ENCODE measurements at regions not wholly inside any gene's neighbourhood (a gene's known extent, or its start where the extent isn't known, plus 50 kb on each side); places are given as distances from the start of the nearest gene placed in this dataset.

GRCh38 chr5:171673328-171673727 is 112.3 kb upstream of the SMIM23 start:
- no peak overlapping the region for H3K4me3 ChIP-seq
- H3K27ac ChIP-seq, result no peak overlapping the region
- peaks cover 16% of the 10 kb centered on the region for H3K4me1 ChIP-seq (replicated peaks)
- peak in 1 of 2 experiments; percentile 30 for DNase-seq (ENCODE audit: low read depth in 1 of 2, low spot score in 2 of 2)
- no peaks in the 10 kb centered on the region for H3K27me3 ChIP-seq (replicated peaks)
- H3K36me3 ChIP-seq, result no peaks in the 10 kb centered on the region
- H3K9me3 ChIP-seq (replicated peaks), result no peaks in the 10 kb centered on the region

GRCh38 chr5:171673840-171674239 is 111.8 kb upstream of the SMIM23 start:
- Histone ChIP-seq H3K9me3 (replicated peaks) (no peaks in the 10 kb centered on the region), H3K4me1 (replicated peaks) (peaks cover 11% of the 10 kb centered on the region), H3K36me3 (no peaks in the 10 kb centered on the region), H3K27me3 (replicated peaks) (no peaks in the 10 kb centered on the region), H3K4me3 (no peak overlapping the region), H3K27ac (no peak overlapping the region)
- DNase-seq (ENCODE audit: low read depth in 1 of 2, low spot score in 2 of 2), result peak in 1 of 2 experiments; percentile 7

- peaks cover 8% of the 10 kb centered on the region for H3K4me1 ChIP-seq (replicated peaks)
- H3K27ac ChIP-seq, result no peak overlapping the region
- no peak overlapping the region for H3K4me3 ChIP-seq
- no peaks in the 10 kb centered on the region for H3K9me3 ChIP-seq (replicated peaks)
- DNase-seq (ENCODE audit: low read depth in 1 of 2, low spot score in 2 of 2), result peak in 1 of 2 experiments; percentile 4
- H3K36me3 ChIP-seq, result no peaks in the 10 kb centered on the region
- H3K27me3 ChIP-seq (replicated peaks), result no peaks in the 10 kb centered on the region
These were observed 110.1 kb upstream of the SMIM23 start for GRCh38 chr5:171675511-171675910.

GRCh38 chr5:171676286-171676944 is 109.2 kb upstream of the SMIM23 start:
- Histone ChIP-seq H3K4me1 (replicated peaks) (peaks cover 9% of the 10 kb centered on the region), H3K9me3 (replicated peaks) (no peaks in the 10 kb centered on the region), H3K27ac (no peak overlapping the region), H3K27me3 (replicated peaks) (no peaks in the 10 kb centered on the region), H3K36me3 (no peaks in the 10 kb centered on the region), H3K4me3 (no peak overlapping the region)
- peak in 1 of 2 experiments; percentile 29 for DNase-seq (ENCODE audit: low read depth in 1 of 2, low spot score in 2 of 2)

- no peaks in the 10 kb centered on the region for H3K9me3 ChIP-seq (replicated peaks)
- H3K27me3 ChIP-seq (replicated peaks), result no peaks in the 10 kb centered on the region
- peaks cover 16% of the 10 kb centered on the region for H3K4me1 ChIP-seq (replicated peaks)
- no peaks in the 10 kb centered on the region for H3K36me3 ChIP-seq
- no peak overlapping the region for H3K27ac ChIP-seq
- no peak for DNase-seq (ENCODE audit: low read depth in 1 of 2, low spot score in 2 of 2)
- no peak overlapping the region for H3K4me3 ChIP-seq
These were observed 107.0 kb upstream of the SMIM23 start for GRCh38 chr5:171678646-171679045.

GRCh38 chr5:171680485-171680884 is 105.1 kb upstream of the SMIM23 start:
- Histone ChIP-seq H3K27ac (no peak overlapping the region), H3K27me3 (replicated peaks) (no peaks in the 10 kb centered on the region), H3K4me1 (replicated peaks) (peaks cover 12% of the 10 kb centered on the region), H3K36me3 (no peaks in the 10 kb centered on the region), H3K9me3 (replicated peaks) (no peaks in the 10 kb centered on the region), H3K4me3 (no peak overlapping the region)
- no peak for DNase-seq (ENCODE audit: low read depth in 1 of 2, low spot score in 2 of 2)

GRCh38 chr5:171681061-171681460 is 104.6 kb upstream of the SMIM23 start:
- Histone ChIP-seq H3K27me3 (replicated peaks) (no peaks in the 10 kb centered on the region), H3K4me1 (replicated peaks) (peaks cover 7% of the 10 kb centered on the region), H3K36me3 (no peaks in the 10 kb centered on the region), H3K4me3 (no peak overlapping the region), H3K27ac (no peak overlapping the region), H3K9me3 (replicated peaks) (no peaks in the 10 kb centered on the region)
- no peak for DNase-seq (ENCODE audit: low read depth in 1 of 2, low spot score in 2 of 2)

- Histone ChIP-seq H3K4me1 (replicated peaks) (peaks cover 7% of the 10 kb centered on the region), H3K9me3 (replicated peaks) (no peaks in the 10 kb centered on the region), H3K27ac (no peak overlapping the region), H3K4me3 (no peak overlapping the region), H3K27me3 (replicated peaks) (no peaks in the 10 kb centered on the region), H3K36me3 (no peaks in the 10 kb centered on the region)
- DNase-seq (ENCODE audit: low read depth in 1 of 2, low spot score in 2 of 2), result no peak
These were observed 103.9 kb upstream of the SMIM23 start for GRCh38 chr5:171681677-171682076.

GRCh38 chr5:171682801-171683200 is 102.8 kb upstream of the SMIM23 start:
- Histone ChIP-seq H3K4me3 (no peak overlapping the region), H3K36me3 (no peaks in the 10 kb centered on the region), H3K9me3 (replicated peaks) (no peaks in the 10 kb centered on the region), H3K4me1 (replicated peaks) (peaks cover 7% of the 10 kb centered on the region), H3K27me3 (replicated peaks) (no peaks in the 10 kb centered on the region), H3K27ac (no peak overlapping the region)
- no peak for DNase-seq (ENCODE audit: low read depth in 1 of 2, low spot score in 2 of 2)

GRCh38 chr5:171684169-171684568 is 101.4 kb upstream of the SMIM23 start:
- peaks cover 7% of the 10 kb centered on the region for H3K4me1 ChIP-seq (replicated peaks)
- H3K9me3 ChIP-seq (replicated peaks), result no peaks in the 10 kb centered on the region
- no peak for DNase-seq (ENCODE audit: low read depth in 1 of 2, low spot score in 2 of 2)
- no peak overlapping the region for H3K4me3 ChIP-seq
- H3K27me3 ChIP-seq (replicated peaks), result no peaks in the 10 kb centered on the region
- no peak overlapping the region for H3K27ac ChIP-seq
- no peaks in the 10 kb centered on the region for H3K36me3 ChIP-seq

GRCh38 chr5:171688696-171689495 is 96.7 kb upstream of the SMIM23 start:
- no peaks in the 10 kb centered on the region for H3K27me3 ChIP-seq (replicated peaks)
- H3K9me3 ChIP-seq (replicated peaks), result no peaks in the 10 kb centered on the region
- no peaks in the 10 kb centered on the region for H3K4me1 ChIP-seq (replicated peaks)
- DNase-seq (ENCODE audit: low read depth in 1 of 2, low spot score in 2 of 2), result no peak
- H3K36me3 ChIP-seq, result no peaks in the 10 kb centered on the region
- H3K4me3 ChIP-seq, result no peak overlapping the region
- H3K27ac ChIP-seq, result no peak overlapping the region

GRCh38 chr5:171689853-171690417 is 95.7 kb upstream of the SMIM23 start:
- no peak overlapping the region for H3K27ac ChIP-seq
- no peaks in the 10 kb centered on the region for H3K4me1 ChIP-seq (replicated peaks)
- no peak for DNase-seq (ENCODE audit: low read depth in 1 of 2, low spot score in 2 of 2)
- H3K9me3 ChIP-seq (replicated peaks), result no peaks in the 10 kb centered on the region
- no peak overlapping the region for H3K4me3 ChIP-seq
- H3K27me3 ChIP-seq (replicated peaks), result no peaks in the 10 kb centered on the region
- H3K36me3 ChIP-seq, result no peaks in the 10 kb centered on the region

- Histone ChIP-seq H3K9me3 (replicated peaks) (no peaks in the 10 kb centered on the region), H3K4me3 (no peak overlapping the region), H3K27me3 (replicated peaks) (no peaks in the 10 kb centered on the region), H3K4me1 (replicated peaks) (no peaks in the 10 kb centered on the region), H3K36me3 (no peaks in the 10 kb centered on the region), H3K27ac (no peak overlapping the region)
- DNase-seq (ENCODE audit: low read depth in 1 of 2, low spot score in 2 of 2), result no peak
These were observed 93.5 kb upstream of the SMIM23 start for GRCh38 chr5:171692107-171692506.

- no peak for DNase-seq (ENCODE audit: low read depth in 1 of 2, low spot score in 2 of 2)
- H3K36me3 ChIP-seq, result no peaks in the 10 kb centered on the region
- H3K9me3 ChIP-seq (replicated peaks), result no peaks in the 10 kb centered on the region
- H3K27me3 ChIP-seq (replicated peaks), result no peaks in the 10 kb centered on the region
- no peak overlapping the region for H3K4me3 ChIP-seq
- no peak overlapping the region for H3K27ac ChIP-seq
- no peaks in the 10 kb centered on the region for H3K4me1 ChIP-seq (replicated peaks)
These were observed 92.7 kb upstream of the SMIM23 start for GRCh38 chr5:171692936-171693335.
